ENCODE measurements at regions not wholly inside any gene's neighbourhood (a gene's known extent, or its start where the extent isn't known, plus 50 kb on each side); places are given as distances from the start of the nearest gene placed in this dataset.

GRCh38 chr18:67279988-67280387 lies 236.5 kb downstream of the DSEL start:
- Mint-ChIP-seq H3K27ac (no peak overlapping the region), H3K27me3 (peaks cover 0 to 2% of the 10 kb centered on the region in 2 donors), H3K4me3 (no peak overlapping the region), H3K36me3 (no peaks in the 10 kb centered on the region), H3K9me3 (no peaks in the 10 kb centered on the region), H3K4me1 (no peaks in the 10 kb centered on the region)
- no peak overlapping the region for H3K27ac ChIP-seq (ENCODE audit: low read depth, low read length)
- ChIA-PET POLR2A (ENCODE audit: partially characterized antibody) (no interaction called here), CTCF (ENCODE audit: partially characterized antibody) (interaction anchor here (0.9 to 1.6 kb wide), 2 partner anchors 8 to 12 kb away, joined by 3 to 4 read pairs; no protein-coding TSS in a partner anchor)
- no peak for DNase-seq
- no peaks in the 10 kb centered on the region for H3K4me1 ChIP-seq (ENCODE audit: insufficient read depth, low read length)
- H3K9me3 ChIP-seq (ENCODE audit: control insufficient read depth in 1 of 2, low read length in 2 of 2), result no peaks in the 10 kb centered on the region
- H3K27me3 ChIP-seq (ENCODE audit: insufficient read depth, low read length), result no peaks in the 10 kb centered on the region
- H3K36me3 ChIP-seq (ENCODE audit: insufficient read depth, low read length), result no peaks in the 10 kb centered on the region
- intact Hi-C loops (cut with micrococcal nuclease), result no loop called here
- H3K4me3 ChIP-seq (ENCODE audit: low read length in 2 of 2), result no peak overlapping the region

GRCh38 chr18:67278984-67279383 lies 237.5 kb downstream of the DSEL start:
- no peaks in the 10 kb centered on the region for H3K9me3 Mint-ChIP-seq
- no peaks in the 10 kb centered on the region for H3K36me3 ChIP-seq (ENCODE audit: insufficient read depth, low read length)

GRCh38 chr18:67276638-67277037 lies 239.9 kb downstream of the DSEL start:
- intact Hi-C loops (cut with micrococcal nuclease), result no loop called here
- Histone ChIP-seq H3K36me3 (ENCODE audit: insufficient read depth, low read length) (no peaks in the 10 kb centered on the region), H3K27me3 (ENCODE audit: insufficient read depth, low read length) (no peaks in the 10 kb centered on the region), H3K9me3 (ENCODE audit: control insufficient read depth in 1 of 2, low read length in 2 of 2) (no peaks in the 10 kb centered on the region), H3K27ac (ENCODE audit: low read depth, low read length) (no peak overlapping the region), H3K4me1 (ENCODE audit: insufficient read depth, low read length) (peaks cover 5% of the 10 kb centered on the region), H3K4me3 (ENCODE audit: low read length in 2 of 2) (no peak overlapping the region)
- Mint-ChIP-seq H3K27me3 (peaks cover 5 to 6% of the 10 kb centered on the region in 2 donors), H3K27ac (no peak overlapping the region), H3K36me3 (no peaks in the 10 kb centered on the region), H3K9me3 (no peaks in the 10 kb centered on the region), H3K4me1 (peaks cover 4 to 13% (median 12%) of the 10 kb centered on the region in 4 donors), H3K4me3 (no peak overlapping the region)
- no peak for DNase-seq
- ChIA-PET POLR2A (ENCODE audit: partially characterized antibody) (no interaction called here), CTCF (ENCODE audit: partially characterized antibody) (no interaction called here)

More at GRCh38 chr18:67278984-67279383, 237.5 kb downstream of the DSEL start:
- Mint-ChIP-seq H3K27ac (no peak overlapping the region), H3K27me3 (peaks cover 0 to 2% of the 10 kb centered on the region in 2 donors), H3K4me1 (no peaks in the 10 kb centered on the region), H3K36me3 (no peaks in the 10 kb centered on the region), H3K4me3 (no peak overlapping the region)
- H3K9me3 ChIP-seq (ENCODE audit: control insufficient read depth in 1 of 2, low read length in 2 of 2), result no peaks in the 10 kb centered on the region
- no peaks in the 10 kb centered on the region for H3K4me1 ChIP-seq (ENCODE audit: insufficient read depth, low read length)
- intact Hi-C loops (cut with micrococcal nuclease), result no loop called here
- CTCF ChIA-PET (ENCODE audit: partially characterized antibody), result interaction anchor here (1.6 kb wide), 1 partner anchor 13 kb away, joined by 4 read pairs; no protein-coding TSS in a partner anchor
- H3K27ac ChIP-seq (ENCODE audit: low read depth, low read length), result no peak overlapping the region
- H3K27me3 ChIP-seq (ENCODE audit: insufficient read depth, low read length), result no peaks in the 10 kb centered on the region
- no peak for DNase-seq
- H3K4me3 ChIP-seq (ENCODE audit: low read length in 2 of 2), result no peak overlapping the region
- POLR2A ChIA-PET (ENCODE audit: partially characterized antibody), result no interaction called here

DNA sequence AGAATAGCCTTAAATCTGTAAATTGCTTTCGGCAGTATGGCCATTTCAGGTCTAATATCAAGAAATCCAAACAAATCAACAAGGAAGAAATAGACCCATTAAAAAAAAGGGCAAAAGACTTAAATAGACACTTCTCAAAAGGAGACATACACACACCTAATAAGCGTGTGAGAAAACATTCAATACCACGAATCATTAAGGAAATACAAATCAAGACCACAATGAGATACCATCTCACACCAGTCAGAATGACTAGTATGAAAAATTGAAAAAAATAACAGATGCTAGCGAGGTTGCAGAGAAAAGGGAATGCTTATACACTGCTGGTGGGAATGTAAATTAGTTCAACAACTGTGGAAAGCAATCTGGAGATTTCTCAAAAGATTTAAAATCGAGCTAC lies 243.2 kb downstream of the DSEL start:
- POLR2A ChIA-PET (ENCODE audit: partially characterized antibody), result no interaction called here
- Mint-ChIP-seq H3K4me1 (peaks cover 4 to 18% (median 12%) of the 10 kb centered on the region in 4 donors), H3K27ac (peak overlapping the region in 1 of 7 donors; percentile 5), H3K27me3 (peaks cover 5 to 9% of the 10 kb centered on the region in 2 donors), H3K36me3 (no peaks in the 10 kb centered on the region), H3K4me3 (peak overlapping the region in 3 of 8 donors; percentile 41 to 50 (median 45)), H3K9me3 (no peaks in the 10 kb centered on the region)
- DNase-seq, result peak in 1 of 5 donors; percentile 3
- H3K27ac ChIP-seq (ENCODE audit: low read depth, low read length), result no peak overlapping the region
- no peaks in the 10 kb centered on the region for H3K9me3 ChIP-seq (ENCODE audit: control insufficient read depth in 1 of 2, low read length in 2 of 2)
- intact Hi-C loops (cut with micrococcal nuclease), result no loop called here
- no peak overlapping the region for H3K4me3 ChIP-seq (ENCODE audit: low read length in 2 of 2)
- peaks cover 5% of the 10 kb centered on the region for H3K4me1 ChIP-seq (ENCODE audit: insufficient read depth, low read length)
- H3K36me3 ChIP-seq (ENCODE audit: insufficient read depth, low read length), result no peaks in the 10 kb centered on the region
- no peaks in the 10 kb centered on the region for H3K27me3 ChIP-seq (ENCODE audit: insufficient read depth, low read length)
- CTCF ChIA-PET (ENCODE audit: partially characterized antibody), result no interaction called here

- no peak overlapping the region for H3K27ac ChIP-seq (ENCODE audit: low read depth, low read length)
- Mint-ChIP-seq H3K36me3 (no peaks in the 10 kb centered on the region), H3K4me3 (no peak overlapping the region), H3K4me1 (peaks cover 21 to 45% (median 33%) of the 10 kb centered on the region in 4 donors), H3K9me3 (peaks cover 0 to 2% (median 0%) of the 10 kb centered on the region in 8 donors), H3K27me3 (peaks cover 5 to 10% of the 10 kb centered on the region in 2 donors), H3K27ac (no peak overlapping the region)
- H3K36me3 ChIP-seq (ENCODE audit: insufficient read depth, low read length), result no peaks in the 10 kb centered on the region
- no peak overlapping the region for H3K4me3 ChIP-seq (ENCODE audit: low read length in 2 of 2)
- ChIA-PET CTCF (ENCODE audit: partially characterized antibody) (no interaction called here), POLR2A (ENCODE audit: partially characterized antibody) (no interaction called here)
- peaks cover 32% of the 10 kb centered on the region for H3K4me1 ChIP-seq (ENCODE audit: insufficient read depth, low read length)
- intact Hi-C loops (cut with micrococcal nuclease), result loop anchor here (10.0 kb wide), 1 partner anchor 146 kb away; no protein-coding TSS in a partner anchor
- no peak for DNase-seq
- H3K27me3 ChIP-seq (ENCODE audit: insufficient read depth, low read length), result no peaks in the 10 kb centered on the region
- H3K9me3 ChIP-seq (ENCODE audit: control insufficient read depth in 1 of 2, low read length in 2 of 2), result no peaks in the 10 kb centered on the region
Measured at GRCh38 chr18:67269206-67269605, 247.3 kb downstream of the DSEL start.

DNA sequence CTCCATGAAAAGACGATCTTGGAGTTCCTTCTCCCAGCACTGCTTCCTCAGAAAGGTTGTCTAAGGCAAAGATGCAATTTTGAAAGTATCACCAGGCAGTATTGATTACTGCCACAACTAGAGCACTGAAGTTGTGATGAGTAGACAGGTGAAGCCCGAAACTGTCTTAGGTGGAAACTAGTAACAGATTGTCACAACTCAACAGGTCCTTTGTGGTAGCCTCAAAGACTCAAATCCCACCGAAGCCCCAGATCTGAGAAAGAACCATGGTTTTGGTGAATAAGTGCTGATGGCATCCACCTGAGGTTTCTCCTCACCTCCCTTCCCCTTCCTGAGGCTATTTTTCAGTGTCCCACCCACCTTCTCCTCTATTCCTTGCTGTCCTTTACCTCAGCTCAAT lies 248.0 kb downstream of the DSEL start:
- ChIA-PET POLR2A (ENCODE audit: partially characterized antibody) (no interaction called here), CTCF (ENCODE audit: partially characterized antibody) (no interaction called here)
- Mint-ChIP-seq H3K36me3 (no peaks in the 10 kb centered on the region), H3K9me3 (peaks cover 0 to 2% (median 0%) of the 10 kb centered on the region in 8 donors), H3K4me1 (peaks cover 18 to 42% (median 30%) of the 10 kb centered on the region in 4 donors), H3K27ac (no peak overlapping the region), H3K4me3 (no peak overlapping the region), H3K27me3 (peaks cover 2 to 8% of the 10 kb centered on the region in 2 donors)
- no peaks in the 10 kb centered on the region for H3K9me3 ChIP-seq (ENCODE audit: control insufficient read depth in 1 of 2, low read length in 2 of 2)
- peaks cover 29% of the 10 kb centered on the region for H3K4me1 ChIP-seq (ENCODE audit: insufficient read depth, low read length)
- H3K4me3 ChIP-seq (ENCODE audit: low read length in 2 of 2), result no peak overlapping the region
- intact Hi-C loops (cut with micrococcal nuclease), result loop anchor here (10.0 kb wide), 1 partner anchor 146 kb away; no protein-coding TSS in a partner anchor
- H3K36me3 ChIP-seq (ENCODE audit: insufficient read depth, low read length), result no peaks in the 10 kb centered on the region
- DNase-seq, result no peak
- no peaks in the 10 kb centered on the region for H3K27me3 ChIP-seq (ENCODE audit: insufficient read depth, low read length)
- no peak overlapping the region for H3K27ac ChIP-seq (ENCODE audit: low read depth, low read length)

GRCh38 chr18:67266246-67267237 lies 250.0 kb downstream of the DSEL start:
- no peaks in the 10 kb centered on the region for H3K9me3 ChIP-seq (ENCODE audit: control insufficient read depth in 1 of 2, low read length in 2 of 2)
- intact Hi-C loops (cut with micrococcal nuclease), result loop anchor here (10.0 kb wide), 1 partner anchor 148 kb away; no protein-coding TSS in a partner anchor
- peaks cover 26% of the 10 kb centered on the region for H3K4me1 ChIP-seq (ENCODE audit: insufficient read depth, low read length)
- ChIA-PET POLR2A (ENCODE audit: partially characterized antibody) (no interaction called here), CTCF (ENCODE audit: partially characterized antibody) (no interaction called here)
- Mint-ChIP-seq H3K27ac (peak overlapping the region in 2 of 7 donors; percentile 6 to 42), H3K9me3 (peaks cover 0 to 2% (median 0%) of the 10 kb centered on the region in 8 donors), H3K4me1 (peaks cover 23 to 46% (median 33%) of the 10 kb centered on the region in 4 donors), H3K4me3 (peak overlapping the region in 6 of 8 donors; percentile 33 to 79 (median 69)), H3K36me3 (no peaks in the 10 kb centered on the region), H3K27me3 (peaks cover 2 to 4% of the 10 kb centered on the region in 2 donors)
- no peak for DNase-seq
- no peak overlapping the region for H3K4me3 ChIP-seq (ENCODE audit: low read length in 2 of 2)
- no peaks in the 10 kb centered on the region for H3K36me3 ChIP-seq (ENCODE audit: insufficient read depth, low read length)
- no peak overlapping the region for H3K27ac ChIP-seq (ENCODE audit: low read depth, low read length)
- H3K27me3 ChIP-seq (ENCODE audit: insufficient read depth, low read length), result no peaks in the 10 kb centered on the region
